ENCODE measurements at regions not wholly inside any gene's neighbourhood (a gene's known extent, or its start where the extent isn't known, plus 50 kb on each side); places are given as distances from the start of the nearest gene placed in this dataset.

- TF ChIP-seq CTCF (IDR thresholded peaks at IDR 0.05) (no peak), POLR2A (IDR thresholded peaks at IDR 0.05) (no peak)
Observed at GRCh38 chr5:175216991-175217390, 227.0 kb downstream of the DRD1 start.

Data from right lobe of liver (tissue), 4 donors.